SJSA1 (cell line): ENCODE measurements at regions not wholly inside any gene's neighbourhood (a gene's known extent, or its start where the extent isn't known, plus 50 kb on each side); places are given as distances from the start of the nearest gene placed in this dataset.
"Not testable (repeated sequence)": the region's sequence is repeated elsewhere in the genome, so short reads cannot be mapped to it uniquely, and the experiment has no call there.

Source experiments
- DNase-seq, 2 experiments: peaks; one replicate each; pipeline ENCODE4 v3.0.0-alpha.2; 2015 to 2020; ENCODE audit warnings: low spot score in 2 of 2, low read depth in 1 of 2
- H3K27ac ChIP-seq: fragments of 250-450 bp; sonication (Bioruptor Pico); 2 replicates; pipeline ENCODE4 v1.5.1; 2020; ENCODE audit warnings: mild to moderate bottlenecking, moderate library complexity
- H3K27me3 ChIP-seq: fragments of 250-450 bp; sonication (Bioruptor Pico); replicated peaks from 2 replicates; pipeline ENCODE4 v1.5.1; 2020; ENCODE audit warnings: mild to moderate bottlenecking, moderate library complexity
- H3K36me3 ChIP-seq: fragments of 250-450 bp; sonication (Bioruptor Pico); 2 replicates; pipeline ENCODE4 v1.5.1; 2020; ENCODE audit warnings: mild to moderate bottlenecking
- H3K4me1 ChIP-seq: fragments of 250-450 bp; sonication (Bioruptor Pico); replicated peaks from 2 replicates; pipeline ENCODE4 v1.6.1; 2021; ENCODE audit warnings: mild to moderate bottlenecking
- H3K4me3 ChIP-seq: fragments of 250-450 bp; sonication (Bioruptor Pico); 2 replicates; pipeline ENCODE4 v1.5.1; 2020; ENCODE audit warnings: mild to moderate bottlenecking
- H3K9me3 ChIP-seq: fragments of 250-450 bp; sonication (Bioruptor Pico); replicated peaks from 2 replicates; pipeline ENCODE4 v1.5.1; 2020; ENCODE audit warnings: mild to moderate bottlenecking

GRCh38 chr16:75861311-75862097, 135.2 kb upstream of the CPHXL start:
- Histone ChIP-seq H3K4me3 (no peak overlapping the region), H3K27ac (no peak overlapping the region), H3K4me1 (no peaks in the 10 kb centered on the region), H3K36me3 (no peaks in the 10 kb centered on the region), H3K27me3 (no peaks in the 10 kb centered on the region; the same call in 1 of the 2 replicates), H3K9me3 (no peaks in the 10 kb centered on the region)
- DNase-seq: no peak

GRCh38 chr16:75862098-75862386, 135.8 kb upstream of the CPHXL start:
- H3K36me3 ChIP-seq: no peaks in the 10 kb centered on the region
- DNase-seq: no peak
- H3K4me3 ChIP-seq: no peak overlapping the region
- H3K27me3 ChIP-seq: no peaks in the 10 kb centered on the region; the same call in 1 of the 2 replicates
- no peaks in the 10 kb centered on the region for H3K9me3 ChIP-seq
- no peaks in the 10 kb centered on the region for H3K4me1 ChIP-seq
- H3K27ac ChIP-seq: no peak overlapping the region

GRCh38 chr16:75864243-75864642, 138.0 kb upstream of the CPHXL start:
- Histone ChIP-seq H3K27ac (no peak overlapping the region), H3K9me3 (no peaks in the 10 kb centered on the region), H3K27me3 (no peaks in the 10 kb centered on the region; the same call in 1 of the 2 replicates), H3K4me3 (no peak overlapping the region), H3K4me1 (no peaks in the 10 kb centered on the region), H3K36me3 (no peaks in the 10 kb centered on the region)
- DNase-seq: no peak

- no peaks in the 10 kb centered on the region; the same call in 1 of the 2 replicates for H3K27me3 ChIP-seq
- H3K27ac ChIP-seq: no peak overlapping the region
- H3K36me3 ChIP-seq: no peaks in the 10 kb centered on the region
- H3K4me1 ChIP-seq: no peaks in the 10 kb centered on the region
- no peaks in the 10 kb centered on the region for H3K9me3 ChIP-seq
- H3K4me3 ChIP-seq: no peak overlapping the region
- no peak for DNase-seq
These were observed 139.4 kb upstream of the CPHXL start for GRCh38 chr16:75865736-75866135.

- Histone ChIP-seq H3K4me3 (no peak overlapping the region), H3K27me3 (no peaks in the 10 kb centered on the region; the same call in 1 of the 2 replicates), H3K9me3 (no peaks in the 10 kb centered on the region), H3K36me3 (no peaks in the 10 kb centered on the region), H3K27ac (no peak overlapping the region), H3K4me1 (no peaks in the 10 kb centered on the region)
- DNase-seq: no peak
These were observed 142.6 kb upstream of the CPHXL start for GRCh38 chr16:75868636-75869632.

GRCh38 chr16:75881280-75881679, 155.0 kb upstream of the CPHXL start:
- H3K9me3 ChIP-seq, H3K4me1 ChIP-seq, H3K27me3 ChIP-seq, H3K4me3 ChIP-seq, H3K27ac ChIP-seq, H3K36me3 ChIP-seq, DNase-seq: not testable (repeated sequence)

GRCh38 chr16:75899163-75899562, 172.9 kb upstream of the CPHXL start:
- Histone ChIP-seq H3K4me3 (no peak overlapping the region), H3K9me3 (no peaks in the 10 kb centered on the region), H3K4me1 (no peaks in the 10 kb centered on the region), H3K36me3 (no peaks in the 10 kb centered on the region), H3K27me3 (no peaks in the 10 kb centered on the region; the same call in 1 of the 2 replicates), H3K27ac (no peak overlapping the region)
- no peak for DNase-seq

- Histone ChIP-seq H3K36me3 (no peaks in the 10 kb centered on the region), H3K4me1 (no peaks in the 10 kb centered on the region), H3K27me3 (0 out of 2 replicates have a peak, but pooled peaks cover 3% of the 10 kb centered on the region), H3K4me3 (no peak overlapping the region), H3K9me3 (no peaks in the 10 kb centered on the region), H3K27ac (no peak overlapping the region)
- DNase-seq: no peak
These were observed 182.2 kb upstream of the CPHXL start for GRCh38 chr16:75908331-75909117.

GRCh38 chr16:75909746-75910145, 183.5 kb upstream of the CPHXL start:
- H3K27me3 ChIP-seq: 0 out of 2 replicates have a peak, but pooled peaks cover 3% of the 10 kb centered on the region
- no peaks in the 10 kb centered on the region for H3K9me3 ChIP-seq
- H3K36me3 ChIP-seq: no peaks in the 10 kb centered on the region
- no peaks in the 10 kb centered on the region for H3K4me1 ChIP-seq
- H3K4me3 ChIP-seq: no peak overlapping the region
- H3K27ac ChIP-seq: no peak overlapping the region
- DNase-seq: no peak

- Histone ChIP-seq H3K9me3 (no peaks in the 10 kb centered on the region), H3K4me3 (no peak overlapping the region), H3K27ac (no peak overlapping the region), H3K36me3 (no peaks in the 10 kb centered on the region), H3K27me3 (0 out of 2 replicates have a peak, but pooled peaks cover 3% of the 10 kb centered on the region), H3K4me1 (no peaks in the 10 kb centered on the region)
- no peak for DNase-seq
These were observed 185.6 kb upstream of the CPHXL start for GRCh38 chr16:75911896-75912295.

- H3K9me3 ChIP-seq: no peaks in the 10 kb centered on the region
- no peaks in the 10 kb centered on the region for H3K4me1 ChIP-seq
- H3K36me3 ChIP-seq: no peaks in the 10 kb centered on the region
- H3K27me3 ChIP-seq: no peaks in the 10 kb centered on the region
- DNase-seq: no peak
- H3K27ac ChIP-seq: no peak overlapping the region
- no peak overlapping the region for H3K4me3 ChIP-seq
These were observed 187.7 kb upstream of the CPHXL start for GRCh38 chr16:75913958-75914357.

GRCh38 chr16:75916451-75916850, 190.2 kb upstream of the CPHXL start:
- no peak overlapping the region for H3K4me3 ChIP-seq
- no peaks in the 10 kb centered on the region for H3K36me3 ChIP-seq
- no peaks in the 10 kb centered on the region for H3K9me3 ChIP-seq
- DNase-seq: no peak
- H3K27ac ChIP-seq: no peak overlapping the region
- no peaks in the 10 kb centered on the region for H3K27me3 ChIP-seq
- no peaks in the 10 kb centered on the region for H3K4me1 ChIP-seq

- Histone ChIP-seq H3K4me1 (no peaks in the 10 kb centered on the region), H3K36me3 (no peaks in the 10 kb centered on the region), H3K9me3 (no peaks in the 10 kb centered on the region), H3K27me3 (no peaks in the 10 kb centered on the region), H3K4me3 (no peak overlapping the region), H3K27ac (no peak overlapping the region)
- no peak for DNase-seq
These were observed 191.8 kb upstream of the CPHXL start for GRCh38 chr16:75918109-75918508.
